ENCODE measurements at regions not wholly inside any gene's neighbourhood (a gene's known extent, or its start where the extent isn't known, plus 50 kb on each side); places are given as distances from the start of the nearest gene placed in this dataset.

GRCh38 chr7:91556956-91557650 lies 292.9 kb downstream of the FZD1 start:
- no peak for TF ChIP-seq ZNF431 (CRISPR knock-in tag; IDR thresholded peaks at IDR 0.05; ENCODE audit: borderline replicate concordance, low read depth)
- TF ChIP-seq CBFB (CRISPR knock-in tag; IDR thresholded peaks at IDR 0.05) = no peak
- TF ChIP-seq FIP1L1 (IDR thresholded peaks at IDR 0.05; ENCODE audit: borderline replicate concordance, insufficient read depth, low read depth, low read length) = no peak
- TF ChIP-seq, protein P1, sequence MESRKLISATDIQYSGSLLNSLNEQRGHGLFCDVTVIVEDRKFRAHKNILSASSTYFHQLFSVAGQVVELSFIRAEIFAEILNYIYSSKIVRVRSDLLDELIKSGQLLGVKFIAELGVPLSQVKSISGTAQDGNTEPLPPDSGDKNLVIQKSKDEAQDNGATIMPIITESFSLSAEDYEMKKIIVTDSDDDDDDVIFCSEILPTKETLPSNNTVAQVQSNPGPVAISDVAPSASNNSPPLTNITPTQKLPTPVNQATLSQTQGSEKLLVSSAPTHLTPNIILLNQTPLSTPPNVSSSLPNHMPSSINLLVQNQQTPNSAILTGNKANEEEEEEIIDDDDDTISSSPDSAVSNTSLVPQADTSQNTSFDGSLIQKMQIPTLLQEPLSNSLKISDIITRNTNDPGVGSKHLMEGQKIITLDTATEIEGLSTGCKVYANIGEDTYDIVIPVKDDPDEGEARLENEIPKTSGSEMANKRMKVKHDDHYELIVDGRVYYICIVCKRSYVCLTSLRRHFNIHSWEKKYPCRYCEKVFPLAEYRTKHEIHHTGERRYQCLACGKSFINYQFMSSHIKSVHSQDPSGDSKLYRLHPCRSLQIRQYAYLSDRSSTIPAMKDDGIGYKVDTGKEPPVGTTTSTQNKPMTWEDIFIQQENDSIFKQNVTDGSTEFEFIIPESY (CRISPR knock-in tag; IDR thresholded peaks at IDR 0.05) = no peak
- TF ChIP-seq, protein P2, sequence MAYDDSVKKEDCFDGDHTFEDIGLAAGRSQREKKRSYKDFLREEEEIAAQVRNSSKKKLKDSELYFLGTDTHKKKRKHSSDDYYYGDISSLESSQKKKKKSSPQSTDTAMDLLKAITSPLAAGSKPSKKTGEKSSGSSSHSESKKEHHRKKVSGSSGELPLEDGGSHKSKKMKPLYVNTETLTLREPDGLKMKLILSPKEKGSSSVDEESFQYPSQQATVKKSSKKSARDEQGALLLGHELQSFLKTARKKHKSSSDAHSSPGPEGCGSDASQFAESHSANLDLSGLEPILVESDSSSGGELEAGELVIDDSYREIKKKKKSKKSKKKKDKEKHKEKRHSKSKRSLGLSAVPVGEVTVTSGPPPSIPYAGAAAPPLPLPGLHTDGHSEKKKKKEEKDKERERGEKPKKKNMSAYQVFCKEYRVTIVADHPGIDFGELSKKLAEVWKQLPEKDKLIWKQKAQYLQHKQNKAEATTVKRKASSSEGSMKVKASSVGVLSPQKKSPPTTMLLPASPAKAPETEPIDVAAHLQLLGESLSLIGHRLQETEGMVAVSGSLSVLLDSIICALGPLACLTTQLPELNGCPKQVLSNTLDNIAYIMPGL (CRISPR knock-in tag; IDR thresholded peaks at IDR 0.05; ENCODE audit: borderline replicate concordance in 1 of 2, low read depth in 1 of 2) = no peak
- TF ChIP-seq CTCF (CRISPR knock-in tag; IDR thresholded peaks at IDR 0.05) = no peak
- no peak for TF ChIP-seq POLR2AphosphoS5 (IDR thresholded peaks at IDR 0.05; ENCODE audit: low read depth, low read length)

Data from HepG2 (cell line).